RWPE1 (cell line): ENCODE measurements at regions not wholly inside any gene's neighbourhood (a gene's known extent, or its start where the extent isn't known, plus 50 kb on each side); places are given as distances from the start of the nearest gene placed in this dataset.

Experiments
- CTCF ChIA-PET: fragments of 350-600 bp; sonication (Branson Sonifier 250); formaldehyde crosslinking; extraction: SDS; loops from one replicate; lab custom pipeline; 2021; lab: Yijun Ruan, JAX
- POLR2A ChIA-PET: fragments of 400-600 bp; formaldehyde crosslinking; extraction: SDS; loops from one replicate; lab custom pipeline; 2020; ENCODE audit warnings: antibody characterized with exemption; ENCODE audit not compliant: low non-redundant PET; lab: Yijun Ruan, JAX
- DNase-seq: peaks from one replicate; pipeline ENCODE4 v3.0.0; 2012; ENCODE audit warnings: low spot score
- H3K27ac ChIP-seq: fragments of 450-650 bp; 2 replicates; pipeline ENCODE4 v1.5.1; 2017
- CTCF ChIP-seq: fragments of 450-650 bp; conservative IDR thresholded peaks from 2 replicates; pipeline ENCODE4 v1.5.1; 2017; ENCODE audit warnings: low read depth, mild to moderate bottlenecking

- no peak for DNase-seq
- TF ChIP-seq CTCF: no peak
- ChIA-PET CTCF (no interaction called here), POLR2A (no interaction called here)
- H3K27ac ChIP-seq: no peak overlapping the region
Measured at GRCh38 chr1:189007824-189008223, 1469.8 kb downstream of the BRINP3 start.

GRCh38 chr1:189021577-189021976 lies 1456.1 kb downstream of the BRINP3 start:
- POLR2A ChIA-PET: no interaction called here
- H3K27ac ChIP-seq: no peak overlapping the region
- TF ChIP-seq CTCF: no peak
- no peak for DNase-seq
- CTCF ChIA-PET: no interaction called here

GRCh38 chr1:189022015-189022414 lies 1455.6 kb downstream of the BRINP3 start:
- no peak overlapping the region for H3K27ac ChIP-seq
- POLR2A ChIA-PET: no interaction called here
- no peak for TF ChIP-seq CTCF
- DNase-seq: no peak
- CTCF ChIA-PET: no interaction called here

- ChIA-PET POLR2A (no interaction called here), CTCF (no interaction called here)
- no peak overlapping the region for H3K27ac ChIP-seq
- no peak for TF ChIP-seq CTCF
- no peak for DNase-seq
Measured at GRCh38 chr1:189027512-189027911, 1450.2 kb downstream of the BRINP3 start.

GRCh38 chr1:189033169-189033568 lies 1444.5 kb downstream of the BRINP3 start:
- no peak overlapping the region for H3K27ac ChIP-seq
- DNase-seq: no peak
- ChIA-PET POLR2A (no interaction called here), CTCF (no interaction called here)
- no peak for TF ChIP-seq CTCF

GRCh38 chr1:189036628-189037027 lies 1441.0 kb downstream of the BRINP3 start:
- ChIA-PET CTCF (no interaction called here), POLR2A (no interaction called here)
- no peak for DNase-seq
- no peak overlapping the region for H3K27ac ChIP-seq
- TF ChIP-seq CTCF: no peak

GRCh38 chr1:189046127-189046526 lies 1431.5 kb downstream of the BRINP3 start:
- TF ChIP-seq CTCF: no peak
- DNase-seq: no peak
- no peak overlapping the region for H3K27ac ChIP-seq
- ChIA-PET POLR2A (no interaction called here), CTCF (interaction anchor here (0.6 to 0.7 kb wide), 2 partner anchors 40 to 185 kb away, joined by 3 read pairs; no protein-coding TSS in a partner anchor)
